Neural cell (in vitro differentiated cells): ENCODE measurements at regions not wholly inside any gene's neighbourhood (a gene's known extent, or its start where the extent isn't known, plus 50 kb on each side); places are given as distances from the start of the nearest gene placed in this dataset.

ENCODE experiments used
- H2AFZ ChIP-seq: fragments of 200-600, 300-800 bp; sonication (generic), shearing (Covaris generic); 2 replicates; pipeline ENCODE4 v1.6.0; 2014; ENCODE audit warnings: low read depth, mild to moderate bottlenecking, antibody characterized with exemption, low read length, moderate library complexity
- H3F3A ChIP-seq: fragments of 200-600 bp; shearing (Covaris generic); 2 replicates; pipeline ENCODE4 v1.6.1; 2016; ENCODE audit warnings: mild to moderate bottlenecking, moderate library complexity, mixed read lengths, antibody characterized with exemption, low read length; ENCODE audit not compliant: insufficient read depth, poor library complexity, severe bottlenecking
- H3K27ac ChIP-seq: fragments of 200-600, 300-800 bp; sonication (generic), shearing (Covaris generic); 2 replicates; pipeline ENCODE4 v1.5.1; 2014; ENCODE audit warnings: mild to moderate bottlenecking, low read length, moderate library complexity
- H3K27me3 ChIP-seq: fragments of 300-800, 200-600 bp; sonication (generic), shearing (Covaris generic); 2 replicates; pipeline ENCODE4 v1.6.0; 2014; ENCODE audit warnings: mild to moderate bottlenecking, low read depth, low read length, moderate library complexity; ENCODE audit not compliant: insufficient read depth
- H3K36me3 ChIP-seq: fragments of 300-800, 200-600 bp; sonication (generic), shearing (Covaris generic); 2 replicates; pipeline ENCODE4 v1.5.1; 2014; ENCODE audit warnings: mild to moderate bottlenecking, antibody characterized with exemption, low read length, moderate library complexity; ENCODE audit not compliant: insufficient read depth
- H3K4me2 ChIP-seq: fragments of 300-800, 200-600 bp; sonication (generic), shearing (Covaris generic); 2 replicates; pipeline ENCODE4 v1.6.0; 2014; ENCODE audit warnings: mild to moderate bottlenecking, low read length
- H3K4me3 ChIP-seq: fragments of 300-800, 200-600 bp; sonication (generic), shearing (Covaris generic); 2 replicates; pipeline ENCODE4 v1.5.1; 2014; ENCODE audit warnings: mild to moderate bottlenecking, low read length, moderate library complexity
- H3K79me2 ChIP-seq: fragments of 200-600 bp; shearing (Covaris generic); replicated peaks from 2 replicates; pipeline ENCODE4 v1.6.0; 2014; ENCODE audit warnings: mild to moderate bottlenecking, low read length, moderate library complexity; ENCODE audit not compliant: insufficient read depth
- H3K9ac ChIP-seq: fragments of 300-800, 200-600 bp; sonication (generic), shearing (Covaris generic); 2 replicates; pipeline ENCODE4 v1.6.1; 2016; ENCODE audit warnings: mild to moderate bottlenecking, low read length, mixed read lengths
- H3K9me2 ChIP-seq: fragments of 200-600 bp; shearing (Covaris generic); 2 replicates; pipeline ENCODE4 v1.6.1; 2016; ENCODE audit warnings: mild to moderate bottlenecking, low read length, mixed read lengths; ENCODE audit not compliant: insufficient read depth
- H3K9me3 ChIP-seq: fragments of 200-600, 300-800 bp; sonication (generic), shearing (Covaris generic); 2 replicates; pipeline ENCODE4 v1.6.1; 2016; ENCODE audit warnings: mild to moderate bottlenecking, mixed run types, low read length, moderate library complexity, mixed read lengths
- H4K20me1 ChIP-seq: fragments of 200-600 bp; shearing (Covaris generic); 2 replicates; pipeline ENCODE4 v1.6.1; 2016; ENCODE audit warnings: mild to moderate bottlenecking, mixed run types; ENCODE audit not compliant: insufficient read depth
- CTCF ChIP-seq: fragments of 450-650 bp; IDR thresholded peaks from 2 replicates; pipeline ENCODE4 v1.5.1; 2014; ENCODE audit warnings: antibody characterized with exemption, mild to moderate bottlenecking, moderate library complexity; ENCODE audit not compliant: poor library complexity, severe bottlenecking
- EP300 ChIP-seq: fragments of 450-650 bp; conservative IDR thresholded peaks from 2 replicates; pipeline ENCODE4 v1.6.1; 2014; ENCODE audit warnings: antibody characterized with exemption, mild to moderate bottlenecking, moderate library complexity; ENCODE audit not compliant: poor library complexity, severe bottlenecking
- EZH2 ChIP-seq: fragments of 200-600, 300-800 bp; shearing (Covaris generic), sonication (generic); IDR thresholded peaks from 2 replicates; pipeline ENCODE4 v1.6.1; 2014; ENCODE audit warnings: antibody characterized with exemption, low read length, borderline replicate concordance, mild to moderate bottlenecking; ENCODE audit not compliant: insufficient read depth, poor library complexity, severe bottlenecking
- MXI1 ChIP-seq: fragments of 450-650 bp; conservative IDR thresholded peaks from 2 replicates; pipeline ENCODE4 v1.6.1; 2014; ENCODE audit warnings: antibody characterized with exemption, mild to moderate bottlenecking; ENCODE audit not compliant: poor library complexity, severe bottlenecking
- POLR2AphosphoS5 ChIP-seq: IDR thresholded peaks from 2 replicates; pipeline ENCODE4 v1.6.1; 2012
- RAD21 ChIP-seq: fragments of 450-650 bp; conservative IDR thresholded peaks from 2 replicates; pipeline ENCODE4 v1.6.1; 2014; ENCODE audit warnings: antibody characterized with exemption, mild to moderate bottlenecking, moderate library complexity
- REST ChIP-seq: IDR thresholded peaks from 2 replicates; pipeline ENCODE4 v1.6.1; 2012; ENCODE audit warnings: borderline replicate concordance
- SMC3 ChIP-seq: fragments of 450-650 bp; conservative IDR thresholded peaks from 2 replicates; pipeline ENCODE4 v1.6.1; 2014; ENCODE audit warnings: antibody characterized with exemption, mild to moderate bottlenecking, moderate library complexity; ENCODE audit not compliant: poor library complexity
- TAF1 ChIP-seq: IDR thresholded peaks from 2 replicates; pipeline ENCODE4 v1.6.1; 2012; ENCODE audit warnings: low read depth

- Histone ChIP-seq H3F3A (no peaks in the 10 kb centered on the region), H3K9ac (no peak overlapping the region), H3K79me2 (no peaks in the 10 kb centered on the region), H3K9me2 (no peaks in the 10 kb centered on the region), H2AFZ (no peak overlapping the region), H3K4me2 (no peak overlapping the region), H4K20me1 (no peaks in the 10 kb centered on the region), H3K9me3 (no peaks in the 10 kb centered on the region), H3K27ac (no peak overlapping the region), H3K4me3 (no peak overlapping the region), H3K27me3 (no peaks in the 10 kb centered on the region), H3K36me3 (no peaks in the 10 kb centered on the region)
- TF ChIP-seq TAF1 (no peak), POLR2AphosphoS5 (no peak), EP300 (no peak), REST (no peak), EZH2 (no peak)
Measured at GRCh38 chr2:122231296-122231695, 475.8 kb downstream of the TSN start.

- Histone ChIP-seq H4K20me1 (no peaks in the 10 kb centered on the region), H3K9me3 (no peaks in the 10 kb centered on the region), H3K4me2 (no peak overlapping the region), H3K27me3 (no peaks in the 10 kb centered on the region), H2AFZ (no peak overlapping the region), H3K36me3 (no peaks in the 10 kb centered on the region), H3K9me2 (no peaks in the 10 kb centered on the region), H3K9ac (no peak overlapping the region), H3K4me3 (no peak overlapping the region), H3F3A (no peaks in the 10 kb centered on the region), H3K27ac (no peak overlapping the region), H3K79me2 (no peaks in the 10 kb centered on the region)
- no peak for TF ChIP-seq EZH2
- TF ChIP-seq MXI1: no peak
- TF ChIP-seq TAF1: no peak
- TF ChIP-seq REST: no peak
- no peak for TF ChIP-seq SMC3
- TF ChIP-seq POLR2AphosphoS5: no peak
- no peak for TF ChIP-seq CTCF
- no peak for TF ChIP-seq EP300
- no peak for TF ChIP-seq RAD21
Measured at GRCh38 chr2:122233372-122233771, 477.9 kb downstream of the TSN start.
